Caco-2 (cell line): ENCODE measurements at regions not wholly inside any gene's neighbourhood (a gene's known extent, or its start where the extent isn't known, plus 50 kb on each side); places are given as distances from the start of the nearest gene placed in this dataset.

Experiments used
- BruUV-seq: library from RNA; stranded (reverse); fragments of 400-500 nt; replicated peaks from 2 replicates; lab custom pipeline; 2021; lab: Mats Ljungman, UMichigan
- CTCF ChIA-PET: fragments of 300-600 bp; sonication (Branson Sonifier 250); formaldehyde crosslinking; loops from one replicate; lab custom pipeline; 2022; ENCODE audit warnings: antibody characterized with exemption; lab: Charles Lee
- POLR2A ChIA-PET: fragments of 300-600 bp; sonication (Branson Sonifier 250); formaldehyde crosslinking; loops from one replicate; lab custom pipeline; 2022; ENCODE audit warnings: antibody characterized with exemption; lab: Charles Lee
- DNase-seq, 2 experiments: peaks; one replicate each; pipeline versions ENCODE4 v3.0.0 to v3.0.0-alpha.2; 2020 to 2022
- H3K27me3 ChIP-seq: replicated peaks from 2 replicates; pipeline ENCODE4 v1.6.0; 2011; ENCODE audit warnings: low read length; ENCODE audit not compliant: control insufficient read depth, insufficient read depth
- H3K36me3 ChIP-seq: 2 replicates; pipeline ENCODE4 v1.5.1; 2011; ENCODE audit warnings: low read length; ENCODE audit not compliant: control insufficient read depth, insufficient read depth
- H3K4me1 ChIP-seq: fragments of 250-450 bp; sonication (Bioruptor Pico); 2 replicates; pipeline ENCODE4 v1.5.1; 2020; ENCODE audit warnings: mild to moderate bottlenecking
- H3K4me3 ChIP-seq: 2 replicates; pipeline ENCODE4 v1.5.1; 2011; ENCODE audit warnings: low read depth, mild to moderate bottlenecking, control low read depth, low read length
- H3K9me3 ChIP-seq: fragments of 250-450 bp; sonication (Bioruptor Pico); 2 replicates; pipeline ENCODE4 v1.5.1; 2020; ENCODE audit warnings: mild to moderate bottlenecking, moderate library complexity
- H3K27ac Mint-ChIP-seq: one replicate; pipeline ENCODE4 v1.8.0; 2022; ENCODE audit warnings: mixed read lengths; ENCODE audit not compliant: unreplicated experiment
- H3K27me3 Mint-ChIP-seq: one replicate; pipeline ENCODE4 v1.8.0; 2022; ENCODE audit warnings: mixed read lengths; ENCODE audit not compliant: insufficient read depth, unreplicated experiment
- H3K36me3 Mint-ChIP-seq: one replicate; pipeline ENCODE4 v1.8.0; 2022; ENCODE audit warnings: mild to moderate bottlenecking, mixed read lengths; ENCODE audit not compliant: insufficient read depth, unreplicated experiment
- H3K4me1 Mint-ChIP-seq: one replicate; pipeline ENCODE4 v1.8.0; 2022; ENCODE audit warnings: low read depth, mixed read lengths; ENCODE audit not compliant: unreplicated experiment
- H3K4me3 Mint-ChIP-seq: one replicate; pipeline ENCODE4 v1.8.0; 2022; ENCODE audit warnings: mild to moderate bottlenecking, moderate library complexity, mixed read lengths; ENCODE audit not compliant: unreplicated experiment
- H3K9me3 Mint-ChIP-seq: one replicate; pipeline ENCODE4 v1.8.0; 2022; ENCODE audit warnings: mixed read lengths; ENCODE audit not compliant: unreplicated experiment
- intact Hi-C: fragments of 100-400 bp; cut with micrococcal nuclease; formaldehyde crosslinking; loops from one replicate; pipeline ENCODE4 v1.10.0; 2022; ENCODE audit not compliant: unreplicated experiment
- TF ChIP-seq, protein P1 (sequence below), 2 experiments: fragments of 200-600 bp in 1 of 2; IDR thresholded peaks; 1 replicate in 1 of 2; 2 replicates in 1 of 2; pipeline versions ENCODE4 v1.5.1 to v1.8.0; 2011 to 2022; ENCODE audit warnings: antibody characterized with exemption in 1 of 2, control low read depth in 1 of 2, inconsistent platforms in 1 of 2, low read depth in 1 of 2, low read length in 1 of 2, mild to moderate bottlenecking in 1 of 2, moderate library complexity in 1 of 2; ENCODE audit not compliant: insufficient read depth in 1 of 2, severe bottlenecking in 1 of 2, unreplicated experiment in 1 of 2

DNA sequence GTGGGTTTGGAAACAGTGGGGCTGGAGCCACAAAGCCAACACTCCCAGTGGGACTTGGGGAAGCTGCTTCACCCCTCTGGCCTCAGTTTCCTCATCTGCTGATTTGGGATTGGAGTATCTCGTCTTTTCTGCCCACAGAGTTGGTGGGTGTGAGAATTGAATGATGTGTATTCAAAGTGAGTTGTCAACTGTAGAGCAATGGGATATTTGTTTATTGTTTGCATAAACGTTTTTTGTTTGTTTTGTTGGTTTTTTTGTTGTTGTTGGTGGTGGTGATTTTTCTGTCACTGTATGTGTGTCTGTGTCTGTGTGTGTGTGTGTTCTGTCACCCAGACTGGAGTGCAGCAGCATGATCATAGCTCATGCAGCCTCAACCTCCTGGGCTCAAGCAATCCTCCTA, 542.0 kb downstream of the MIAT start:
- BruUV-seq: no TSS peak
- Mint-ChIP-seq H3K4me1 (peaks cover 6% of the 10 kb centered on the region), H3K4me3 (no peak overlapping the region), H3K36me3 (peaks cover under 1% of the 10 kb centered on the region), H3K27me3 (no peaks in the 10 kb centered on the region), H3K9me3 (peaks cover 15% of the 10 kb centered on the region), H3K27ac (no peak overlapping the region)
- TF ChIP-seq, protein P1, sequence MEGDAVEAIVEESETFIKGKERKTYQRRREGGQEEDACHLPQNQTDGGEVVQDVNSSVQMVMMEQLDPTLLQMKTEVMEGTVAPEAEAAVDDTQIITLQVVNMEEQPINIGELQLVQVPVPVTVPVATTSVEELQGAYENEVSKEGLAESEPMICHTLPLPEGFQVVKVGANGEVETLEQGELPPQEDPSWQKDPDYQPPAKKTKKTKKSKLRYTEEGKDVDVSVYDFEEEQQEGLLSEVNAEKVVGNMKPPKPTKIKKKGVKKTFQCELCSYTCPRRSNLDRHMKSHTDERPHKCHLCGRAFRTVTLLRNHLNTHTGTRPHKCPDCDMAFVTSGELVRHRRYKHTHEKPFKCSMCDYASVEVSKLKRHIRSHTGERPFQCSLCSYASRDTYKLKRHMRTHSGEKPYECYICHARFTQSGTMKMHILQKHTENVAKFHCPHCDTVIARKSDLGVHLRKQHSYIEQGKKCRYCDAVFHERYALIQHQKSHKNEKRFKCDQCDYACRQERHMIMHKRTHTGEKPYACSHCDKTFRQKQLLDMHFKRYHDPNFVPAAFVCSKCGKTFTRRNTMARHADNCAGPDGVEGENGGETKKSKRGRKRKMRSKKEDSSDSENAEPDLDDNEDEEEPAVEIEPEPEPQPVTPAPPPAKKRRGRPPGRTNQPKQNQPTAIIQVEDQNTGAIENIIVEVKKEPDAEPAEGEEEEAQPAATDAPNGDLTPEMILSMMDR (IDR thresholded peaks at IDR 0.05; ENCODE audit: insufficient read depth in 1 of 2, low read depth in 1 of 2, low read length in 1 of 2, severe bottlenecking in 1 of 2, unreplicated experiment in 1 of 2): no peak
- no peak for DNase-seq
- intact Hi-C loops: no loop called here
- Histone ChIP-seq H3K9me3 (no peaks in the 10 kb centered on the region), H3K36me3 (no peaks in the 10 kb centered on the region), H3K27me3 (no peaks in the 10 kb centered on the region), H3K4me1 (peaks cover 24% of the 10 kb centered on the region), H3K4me3 (no peak overlapping the region)
- POLR2A ChIA-PET: no interaction called here
- CTCF ChIA-PET: no interaction called here

DNA sequence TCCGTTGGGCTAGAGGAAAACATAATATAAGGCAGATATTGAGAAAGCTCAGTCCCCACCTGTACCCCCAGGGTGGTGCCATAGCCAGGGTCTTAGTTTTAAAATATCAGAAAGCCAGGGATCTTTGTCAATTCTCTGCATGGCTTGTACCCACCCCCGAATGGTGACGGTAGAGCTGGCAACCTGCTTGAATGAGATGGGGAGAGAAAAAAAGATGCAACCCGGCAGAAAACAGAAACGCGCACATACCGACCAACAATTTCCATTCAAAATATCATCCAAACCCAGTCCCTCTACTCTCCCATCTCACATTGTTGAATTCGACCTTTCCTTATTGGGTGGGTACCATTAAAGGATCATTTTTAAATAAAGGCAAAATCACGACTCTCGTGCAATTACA, 543.9 kb downstream of the MIAT start:
- Mint-ChIP-seq H3K27ac (peak overlapping the region; percentile 57), H3K9me3 (peaks cover 15% of the 10 kb centered on the region), H3K36me3 (no peaks in the 10 kb centered on the region), H3K4me3 (no peak overlapping the region), H3K27me3 (no peaks in the 10 kb centered on the region), H3K4me1 (peaks cover 6% of the 10 kb centered on the region)
- TF ChIP-seq, protein P1 (IDR thresholded peaks at IDR 0.05; ENCODE audit: insufficient read depth in 1 of 2, low read depth in 1 of 2, low read length in 1 of 2, severe bottlenecking in 1 of 2, unreplicated experiment in 1 of 2): no peak
- H3K36me3 ChIP-seq: no peaks in the 10 kb centered on the region
- peaks cover 23% of the 10 kb centered on the region for H3K4me1 ChIP-seq
- H3K9me3 ChIP-seq: no peaks in the 10 kb centered on the region
- no peak for DNase-seq
- no peaks in the 10 kb centered on the region for H3K27me3 ChIP-seq
- intact Hi-C loops: loop anchor here (5.0 kb wide), 1 partner anchor 41 kb away; no protein-coding TSS in a partner anchor
- POLR2A ChIA-PET: no interaction called here
- CTCF ChIA-PET: no interaction called here
- no TSS peak for BruUV-seq
- no peak overlapping the region for H3K4me3 ChIP-seq

DNA sequence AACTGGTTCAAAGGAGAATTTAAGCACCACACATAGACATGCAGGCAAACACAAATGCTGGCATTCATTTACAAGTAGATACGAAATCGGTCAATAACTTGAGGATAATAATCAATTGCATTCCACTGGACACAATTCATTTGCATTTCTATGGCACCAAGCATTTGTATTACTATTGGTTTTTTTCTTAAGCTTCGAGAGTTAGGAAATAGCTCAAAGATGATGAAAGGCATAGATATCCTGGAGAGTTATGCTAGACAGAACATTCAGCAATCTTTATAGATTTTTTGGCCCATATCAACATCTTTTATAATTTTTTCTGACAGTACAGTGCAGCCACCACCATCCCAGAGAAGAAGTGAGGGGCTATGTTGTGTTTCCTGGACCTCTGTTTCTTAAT, 544.4 kb downstream of the MIAT start:
- POLR2A ChIA-PET: no interaction called here
- Mint-ChIP-seq H3K27ac (peak overlapping the region; percentile 57), H3K27me3 (no peaks in the 10 kb centered on the region), H3K4me1 (peaks cover 6% of the 10 kb centered on the region), H3K9me3 (peaks cover 15% of the 10 kb centered on the region), H3K36me3 (no peaks in the 10 kb centered on the region), H3K4me3 (no peak overlapping the region)
- H3K27me3 ChIP-seq: no peaks in the 10 kb centered on the region
- no peaks in the 10 kb centered on the region for H3K9me3 ChIP-seq
- no TSS peak for BruUV-seq
- H3K4me3 ChIP-seq: no peak overlapping the region
- TF ChIP-seq, protein P1 (IDR thresholded peaks at IDR 0.05; ENCODE audit: insufficient read depth in 1 of 2, low read depth in 1 of 2, low read length in 1 of 2, severe bottlenecking in 1 of 2, unreplicated experiment in 1 of 2): no peak
- intact Hi-C loops: loop anchor here (5.0 kb wide), 1 partner anchor 41 kb away; no protein-coding TSS in a partner anchor
- no peaks in the 10 kb centered on the region for H3K36me3 ChIP-seq
- CTCF ChIA-PET: no interaction called here
- peaks cover 23% of the 10 kb centered on the region for H3K4me1 ChIP-seq
- no peak for DNase-seq
